HG02870 (cell line): ENCODE measurements at regions not wholly inside any gene's neighbourhood (a gene's known extent, or its start where the extent isn't known, plus 50 kb on each side); places are given as distances from the start of the nearest gene placed in this dataset.
"Not testable (repeated sequence)": the region's sequence is repeated elsewhere in the genome, so short reads cannot be mapped to it uniquely, and the experiment has no call there.

ENCODE experiments used
- ATAC-seq: cut with Tn5 transposase; IDR thresholded peaks from one replicate; pipeline ENCODE4 v1.9.1; 2021; ENCODE audit warnings: mild to moderate bottlenecking, moderate library complexity; ENCODE audit not compliant: unreplicated experiment

- ATAC-seq, result no peak
Observed at GRCh38 chr6:63477422-63478040, 94.7 kb upstream of the LOC128125822 start.

- ATAC-seq, result no peak
Observed at GRCh38 chr6:63478734-63479133, 93.5 kb upstream of the LOC128125822 start.

DNA sequence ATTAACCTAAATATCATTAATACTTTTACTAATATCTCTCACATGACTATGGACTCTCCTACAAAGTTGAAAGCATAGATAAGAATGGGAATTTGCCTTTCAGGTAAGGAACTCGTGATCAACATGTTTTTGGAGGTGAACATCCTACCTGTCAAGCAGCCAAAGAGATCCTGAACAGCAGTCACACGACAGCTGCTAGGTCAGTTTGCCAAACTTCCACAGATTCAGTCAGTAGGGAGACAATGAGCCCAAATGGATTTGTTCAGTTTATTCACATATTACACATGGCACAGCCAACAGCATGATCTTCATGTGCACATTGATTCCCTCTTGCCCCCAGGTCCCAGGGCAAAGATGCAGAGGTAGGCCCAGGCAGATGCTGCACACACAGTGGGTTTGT is 86.1 kb upstream of the LOC128125822 start:
- no peak for ATAC-seq

DNA sequence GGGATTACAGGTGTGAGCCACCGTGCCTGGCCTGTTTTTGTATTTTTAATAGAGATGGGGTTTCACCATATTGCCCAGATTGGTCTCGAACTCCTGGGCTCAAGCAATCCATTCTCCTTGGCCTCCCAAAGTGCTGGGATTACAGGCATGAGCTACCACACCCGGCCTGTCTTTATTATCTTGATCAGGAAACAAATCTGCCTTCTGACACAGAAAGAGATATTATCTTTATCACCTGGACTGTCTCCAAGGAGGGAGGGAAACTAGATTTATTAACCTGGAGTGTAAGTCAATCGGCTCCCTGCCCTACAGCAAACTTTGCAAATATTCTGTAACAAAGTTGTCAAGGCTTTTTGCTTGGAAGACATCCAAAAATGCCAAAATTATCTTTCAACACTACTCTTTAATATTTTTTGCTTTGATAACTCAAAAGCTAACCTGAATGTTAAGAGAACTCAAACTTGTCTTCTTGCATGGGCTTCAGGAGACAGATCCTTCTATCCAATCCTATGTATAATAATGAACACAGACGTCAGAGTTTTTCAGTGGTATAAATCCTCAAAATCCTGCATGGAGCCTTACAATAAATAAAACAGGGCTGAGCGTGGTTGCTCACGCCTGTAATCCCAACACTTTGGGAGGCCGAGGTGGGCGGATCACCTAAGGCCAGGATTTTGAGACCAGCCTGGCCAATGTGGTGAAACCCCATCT is 85.0 kb upstream of the LOC128125822 start:
- no peak for ATAC-seq

DNA sequence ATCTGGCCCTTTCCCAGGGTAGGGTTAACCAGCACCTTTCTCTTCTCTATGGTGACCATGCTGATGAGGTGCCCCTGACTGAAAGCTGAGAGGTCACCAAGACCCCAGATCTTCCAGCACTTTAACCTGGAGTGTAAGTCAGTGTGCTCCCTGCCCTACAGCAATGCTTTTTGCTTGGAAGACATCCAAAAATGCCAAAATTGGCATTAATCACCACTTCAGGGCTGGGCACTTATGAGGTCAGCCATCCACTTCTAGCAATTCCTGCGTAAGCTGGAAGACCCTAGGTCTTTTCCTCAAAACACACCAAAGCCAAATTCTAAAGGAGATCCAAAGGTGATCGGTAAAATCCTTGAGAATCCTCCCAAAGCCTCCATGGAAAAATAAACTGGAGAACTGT is 81.2 kb upstream of the LOC128125822 start:
- ATAC-seq, result no peak

DNA sequence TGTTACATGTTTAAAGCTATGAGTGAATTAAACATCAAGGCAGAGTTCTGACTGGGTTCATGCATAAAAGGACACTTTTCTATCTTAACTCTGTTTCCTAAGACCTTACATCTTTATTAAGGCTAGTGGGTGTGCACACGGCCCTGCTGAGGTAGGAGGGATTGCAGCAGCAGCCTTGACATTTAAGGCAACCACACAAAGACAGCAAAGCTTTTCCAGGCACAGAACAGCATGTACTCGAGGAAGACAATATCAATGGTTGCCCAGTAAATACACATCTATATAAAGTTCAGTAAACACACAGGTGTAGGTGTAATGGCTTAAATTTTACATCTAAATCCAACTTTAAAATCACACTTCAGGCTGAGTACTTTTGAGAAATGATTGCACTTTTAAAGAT is 79.8 kb upstream of the LOC128125822 start:
- ATAC-seq, result no peak

- no peak for ATAC-seq
Observed at GRCh38 chr6:63493557-63493956, 78.7 kb upstream of the LOC128125822 start.

DNA sequence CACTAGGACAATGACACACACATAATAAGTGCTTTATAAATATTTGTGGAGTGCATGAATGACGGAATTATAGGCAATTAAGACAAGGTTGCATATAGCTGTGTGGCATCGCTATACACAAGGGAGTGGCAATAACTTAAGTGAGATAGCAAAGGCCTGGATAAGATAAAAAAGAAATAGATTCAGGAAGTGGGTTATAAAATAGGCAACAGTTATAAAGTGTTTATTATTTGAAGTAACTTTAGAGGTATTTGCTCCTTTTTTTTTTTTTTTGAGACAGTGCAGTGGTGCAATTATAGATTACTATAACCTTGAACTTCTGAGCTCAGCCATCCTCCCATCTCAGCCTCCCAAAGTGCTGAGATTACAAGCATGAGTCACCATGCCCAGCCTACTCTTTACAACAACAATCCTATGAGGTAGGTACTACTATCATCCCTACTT is 75.9 kb upstream of the LOC128125822 start:
- ATAC-seq, result no peak

GRCh38 chr6:63502156-63502555 is 70.1 kb upstream of the LOC128125822 start:
- ATAC-seq, result no peak

DNA sequence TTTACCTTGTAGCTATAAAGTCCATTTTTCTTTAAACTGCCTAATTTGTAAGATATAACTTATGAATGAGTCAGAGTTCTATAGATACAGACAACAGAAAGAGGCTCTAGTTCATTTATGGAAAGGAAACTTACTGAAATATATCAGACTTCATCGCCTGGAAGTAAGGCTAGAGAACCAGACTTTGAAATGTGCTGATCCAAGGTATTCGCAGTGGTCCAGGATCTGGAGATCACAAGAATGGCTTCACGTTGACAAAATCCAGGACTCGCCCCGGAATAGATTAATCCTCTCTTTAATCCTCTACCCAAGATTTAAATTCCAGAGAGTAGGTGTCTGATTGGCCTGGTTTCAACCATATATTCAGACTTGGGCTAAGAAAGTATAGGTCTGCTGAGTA is 69.1 kb upstream of the LOC128125822 start:
- ATAC-seq, result no peak

DNA sequence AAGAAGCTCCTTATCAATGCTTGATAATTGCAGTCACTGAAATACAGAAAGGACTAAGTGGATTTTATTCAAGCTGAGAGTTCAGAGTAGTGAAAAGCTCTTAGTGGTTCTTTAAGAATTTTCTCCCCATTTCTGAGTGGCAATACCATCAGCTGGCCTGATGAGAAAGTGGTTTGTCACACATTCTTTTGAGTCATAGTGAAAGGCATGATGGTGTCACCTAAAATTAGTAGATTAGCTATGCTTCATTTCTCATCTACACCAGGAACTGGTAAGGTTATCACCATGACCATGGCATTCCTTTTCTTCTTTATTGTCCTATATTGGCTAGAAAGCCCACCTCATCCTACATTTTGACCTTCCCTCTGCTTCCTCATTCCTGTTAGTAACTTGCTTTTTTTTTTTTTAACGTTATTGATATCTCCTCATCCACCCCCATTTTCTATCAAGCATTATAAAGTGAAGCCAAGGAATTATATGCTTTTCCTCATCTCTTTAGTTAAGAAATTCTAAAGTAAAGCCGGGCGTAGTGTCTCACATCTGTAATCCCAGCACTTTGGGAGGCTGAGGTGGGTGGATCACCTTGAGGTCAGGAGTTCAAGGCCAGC is 67.4 kb upstream of the LOC128125822 start:
- peak; percentile 97 for ATAC-seq

- ATAC-seq, result no peak
Observed at GRCh38 chr6:63507096-63507495, 65.2 kb upstream of the LOC128125822 start.

GRCh38 chr6:63509652-63510352 is 62.5 kb upstream of the LOC128125822 start:
- ATAC-seq, result peak; percentile 43

GRCh38 chr6:63510353-63510686 is 62.0 kb upstream of the LOC128125822 start:
- no peak for ATAC-seq

DNA sequence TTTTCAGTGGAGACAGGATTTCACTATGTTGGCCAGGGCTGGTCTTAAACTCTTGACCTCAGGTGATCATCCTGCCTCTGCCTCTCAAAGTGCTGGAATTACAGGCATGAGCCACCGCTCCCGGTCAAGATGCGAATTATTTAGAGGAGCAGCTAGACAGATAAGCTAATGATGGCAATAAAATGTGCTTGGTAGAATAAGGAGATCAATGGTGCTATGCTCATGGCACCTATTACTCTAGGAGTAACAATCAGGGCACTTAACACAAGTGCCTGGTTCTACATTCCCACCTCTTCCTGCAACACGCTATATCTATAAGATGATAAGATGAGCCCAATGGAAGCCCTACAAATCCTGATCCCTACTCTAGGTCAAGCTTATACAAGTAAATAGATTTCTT is 61.4 kb upstream of the LOC128125822 start:
- no peak for ATAC-seq

- ATAC-seq, result no peak
Observed at GRCh38 chr6:63514488-63515173, 57.6 kb upstream of the LOC128125822 start.

GRCh38 chr6:63515227-63515626 is 57.1 kb upstream of the LOC128125822 start:
- not testable (repeated sequence) for ATAC-seq

GRCh38 chr6:63516186-63516944 is 55.9 kb upstream of the LOC128125822 start:
- no peak for ATAC-seq

- ATAC-seq, result no peak
Observed at GRCh38 chr6:63517221-63517620, 55.1 kb upstream of the LOC128125822 start.

- ATAC-seq, result no peak
Observed at GRCh38 chr6:63521475-63522210, 50.6 kb upstream of the LOC128125822 start.
